ENCODE measurements at regions not wholly inside any gene's neighbourhood (a gene's known extent, or its start where the extent isn't known, plus 50 kb on each side); places are given as distances from the start of the nearest gene placed in this dataset.

DNA sequence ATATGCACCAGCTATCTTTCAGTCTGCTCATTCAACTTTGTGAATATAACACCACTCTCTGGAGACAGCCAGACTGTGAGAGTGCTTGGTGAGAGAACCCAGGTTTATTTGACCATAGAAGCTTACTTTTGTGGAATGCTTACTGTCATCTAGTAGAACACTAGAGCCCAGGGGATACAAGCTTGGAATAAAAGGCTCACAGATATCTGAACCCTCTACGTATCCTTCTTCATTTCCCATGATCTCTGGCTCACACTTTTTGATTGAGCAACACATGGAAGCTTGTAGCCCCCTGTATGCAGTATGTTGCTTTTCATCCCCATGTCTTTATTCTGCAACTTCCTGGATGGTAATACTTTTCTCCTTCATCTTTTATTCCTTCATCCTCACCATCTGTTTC lies 835.3 kb upstream of the CITED2 start:
- TF ChIP-seq, protein P1, sequence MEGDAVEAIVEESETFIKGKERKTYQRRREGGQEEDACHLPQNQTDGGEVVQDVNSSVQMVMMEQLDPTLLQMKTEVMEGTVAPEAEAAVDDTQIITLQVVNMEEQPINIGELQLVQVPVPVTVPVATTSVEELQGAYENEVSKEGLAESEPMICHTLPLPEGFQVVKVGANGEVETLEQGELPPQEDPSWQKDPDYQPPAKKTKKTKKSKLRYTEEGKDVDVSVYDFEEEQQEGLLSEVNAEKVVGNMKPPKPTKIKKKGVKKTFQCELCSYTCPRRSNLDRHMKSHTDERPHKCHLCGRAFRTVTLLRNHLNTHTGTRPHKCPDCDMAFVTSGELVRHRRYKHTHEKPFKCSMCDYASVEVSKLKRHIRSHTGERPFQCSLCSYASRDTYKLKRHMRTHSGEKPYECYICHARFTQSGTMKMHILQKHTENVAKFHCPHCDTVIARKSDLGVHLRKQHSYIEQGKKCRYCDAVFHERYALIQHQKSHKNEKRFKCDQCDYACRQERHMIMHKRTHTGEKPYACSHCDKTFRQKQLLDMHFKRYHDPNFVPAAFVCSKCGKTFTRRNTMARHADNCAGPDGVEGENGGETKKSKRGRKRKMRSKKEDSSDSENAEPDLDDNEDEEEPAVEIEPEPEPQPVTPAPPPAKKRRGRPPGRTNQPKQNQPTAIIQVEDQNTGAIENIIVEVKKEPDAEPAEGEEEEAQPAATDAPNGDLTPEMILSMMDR (IDR thresholded peaks at IDR 0.05; ENCODE audit: partially characterized antibody, unreplicated experiment): no peak
- no peaks in the 10 kb centered on the region for H3K36me3 Mint-ChIP-seq (ENCODE audit: unreplicated experiment)
- no peak for DNase-seq
- H3K27me3 Mint-ChIP-seq (ENCODE audit: unreplicated experiment): no peaks in the 10 kb centered on the region
- H3K27ac Mint-ChIP-seq (ENCODE audit: unreplicated experiment): no peak overlapping the region
- no peaks in the 10 kb centered on the region for H3K4me1 Mint-ChIP-seq (ENCODE audit: low read depth, unreplicated experiment)
- H3K4me3 Mint-ChIP-seq (ENCODE audit: unreplicated experiment): no peak overlapping the region
- H3K9me3 Mint-ChIP-seq (ENCODE audit: unreplicated experiment): no peaks in the 10 kb centered on the region

DNA sequence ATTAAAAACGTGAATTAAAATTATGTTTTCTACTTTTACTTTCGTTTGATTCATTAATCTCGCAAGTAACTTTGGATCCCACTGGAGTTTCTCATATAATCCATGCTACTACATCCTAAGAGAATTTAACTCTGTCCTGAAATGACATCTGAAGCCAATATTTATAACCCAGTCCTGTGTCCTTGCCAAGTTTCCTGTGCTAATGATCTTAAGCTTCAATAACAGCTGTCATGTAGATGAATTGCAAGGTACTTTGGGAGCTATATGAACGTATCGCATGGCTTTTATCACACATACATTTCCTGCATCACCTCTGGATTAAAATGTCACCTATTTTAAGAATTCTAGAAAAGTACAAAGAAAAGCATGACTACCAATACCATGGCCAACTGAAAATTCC lies 833.8 kb upstream of the CITED2 start:
- TF ChIP-seq, protein P1 (IDR thresholded peaks at IDR 0.05; ENCODE audit: partially characterized antibody, unreplicated experiment): no peak
- H3K9me3 Mint-ChIP-seq (ENCODE audit: unreplicated experiment): no peaks in the 10 kb centered on the region
- H3K27ac Mint-ChIP-seq (ENCODE audit: unreplicated experiment): no peak overlapping the region
- H3K27me3 Mint-ChIP-seq (ENCODE audit: unreplicated experiment): no peaks in the 10 kb centered on the region
- DNase-seq: no peak
- no peaks in the 10 kb centered on the region for H3K4me1 Mint-ChIP-seq (ENCODE audit: low read depth, unreplicated experiment)
- H3K4me3 Mint-ChIP-seq (ENCODE audit: unreplicated experiment): no peak overlapping the region
- H3K36me3 Mint-ChIP-seq (ENCODE audit: unreplicated experiment): no peaks in the 10 kb centered on the region

DNA sequence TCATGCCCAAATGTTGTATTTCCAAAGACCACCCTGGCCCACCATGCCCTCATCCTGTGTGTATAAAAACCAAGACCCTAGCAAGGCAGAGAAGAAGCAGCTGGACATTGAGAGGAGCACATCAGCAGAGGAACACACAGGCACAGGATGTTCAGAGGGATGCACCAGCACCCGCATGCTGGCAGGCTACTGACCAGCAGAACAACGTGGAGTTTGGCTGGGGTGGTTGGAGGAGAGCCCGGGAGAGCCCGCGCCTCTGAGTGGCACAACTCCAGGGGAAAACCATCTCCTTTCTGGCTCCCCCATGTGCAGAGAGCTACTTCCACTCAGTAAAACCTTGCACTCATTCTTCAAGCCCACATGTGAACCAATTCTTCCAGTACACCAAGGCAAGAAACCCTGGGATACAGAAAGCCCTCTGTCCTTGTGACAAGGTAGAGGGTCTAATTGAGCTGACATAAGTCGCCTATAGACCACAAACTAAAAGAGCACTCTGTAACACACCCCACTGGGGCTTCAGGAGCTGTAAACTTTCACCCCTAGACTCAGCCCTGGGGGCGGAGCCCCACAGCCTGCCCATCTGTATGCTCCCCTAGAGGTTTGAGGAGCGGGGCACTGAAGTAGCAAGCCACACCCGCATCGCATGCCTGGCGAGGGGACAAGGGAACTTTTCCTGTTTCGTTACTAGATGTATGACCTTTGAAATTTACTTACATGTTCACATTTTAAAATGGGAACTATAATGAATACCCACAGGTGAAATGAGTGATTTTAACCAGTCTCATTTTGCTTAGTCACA lies 831.5 kb upstream of the CITED2 start:
- Mint-ChIP-seq H3K4me3 (ENCODE audit: unreplicated experiment) (no peak overlapping the region), H3K9me3 (ENCODE audit: unreplicated experiment) (no peaks in the 10 kb centered on the region), H3K36me3 (ENCODE audit: unreplicated experiment) (no peaks in the 10 kb centered on the region), H3K27ac (ENCODE audit: unreplicated experiment) (no peak overlapping the region), H3K4me1 (ENCODE audit: low read depth, unreplicated experiment) (no peaks in the 10 kb centered on the region), H3K27me3 (ENCODE audit: unreplicated experiment) (no peaks in the 10 kb centered on the region)
- TF ChIP-seq, protein P1 (IDR thresholded peaks at IDR 0.05; ENCODE audit: partially characterized antibody, unreplicated experiment): no peak
- DNase-seq: no peak

DNA sequence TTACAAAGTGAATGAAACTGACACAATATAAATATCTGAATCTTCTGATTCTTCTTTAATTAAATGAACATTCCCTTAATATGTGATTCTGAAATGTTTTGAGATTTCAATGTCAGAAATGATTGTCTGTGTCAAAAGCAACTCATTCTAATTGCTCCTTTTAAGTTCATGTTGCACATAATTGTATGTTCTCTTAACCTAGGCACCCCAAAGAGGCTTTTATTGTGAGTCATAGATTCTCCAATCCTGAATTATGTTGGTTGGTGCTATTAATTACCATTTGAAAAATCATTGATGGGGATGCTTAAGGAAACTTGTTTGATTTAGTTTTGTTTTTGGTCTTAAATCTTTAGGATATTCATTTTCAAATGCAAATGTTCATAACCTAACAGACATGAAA lies 829.7 kb upstream of the CITED2 start:
- Mint-ChIP-seq H3K27ac (ENCODE audit: unreplicated experiment) (no peak overlapping the region), H3K4me1 (ENCODE audit: low read depth, unreplicated experiment) (no peaks in the 10 kb centered on the region), H3K27me3 (ENCODE audit: unreplicated experiment) (no peaks in the 10 kb centered on the region), H3K36me3 (ENCODE audit: unreplicated experiment) (no peaks in the 10 kb centered on the region), H3K9me3 (ENCODE audit: unreplicated experiment) (no peaks in the 10 kb centered on the region), H3K4me3 (ENCODE audit: unreplicated experiment) (no peak overlapping the region)
- no peak for DNase-seq
- TF ChIP-seq, protein P1 (IDR thresholded peaks at IDR 0.05; ENCODE audit: partially characterized antibody, unreplicated experiment): no peak

DNA sequence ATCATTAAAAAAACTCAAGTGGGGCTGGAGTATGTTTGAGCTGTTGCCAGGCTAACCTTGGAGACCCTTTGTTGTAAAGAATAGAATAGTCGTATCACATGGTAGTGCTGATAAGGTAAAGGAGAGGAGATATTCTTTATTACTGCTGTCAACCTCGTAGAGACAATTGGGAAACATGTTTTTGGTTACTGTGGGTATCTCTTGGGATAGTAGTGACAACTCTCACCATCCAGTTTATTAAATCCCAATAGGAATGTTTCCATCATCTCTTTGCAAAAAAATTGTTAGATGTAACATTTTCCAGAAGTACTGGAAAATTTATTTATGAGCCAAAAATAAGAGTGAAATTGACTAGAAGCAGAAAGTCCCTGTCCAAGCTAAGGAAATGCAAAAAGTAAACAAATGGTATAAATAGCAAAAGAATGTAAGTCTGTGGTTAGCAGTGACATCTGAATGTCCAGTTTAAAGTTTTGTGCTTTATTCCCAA lies 829.3 kb upstream of the CITED2 start:
- TF ChIP-seq, protein P1 (IDR thresholded peaks at IDR 0.05; ENCODE audit: partially characterized antibody, unreplicated experiment): no peak
- H3K4me3 Mint-ChIP-seq (ENCODE audit: unreplicated experiment): no peak overlapping the region
- no peak overlapping the region for H3K27ac Mint-ChIP-seq (ENCODE audit: unreplicated experiment)

More for the DNA sequence above, 829.3 kb upstream of the CITED2 start:
- no peaks in the 10 kb centered on the region for H3K4me1 Mint-ChIP-seq (ENCODE audit: low read depth, unreplicated experiment)
- H3K27me3 Mint-ChIP-seq (ENCODE audit: unreplicated experiment): no peaks in the 10 kb centered on the region
- H3K36me3 Mint-ChIP-seq (ENCODE audit: unreplicated experiment): no peaks in the 10 kb centered on the region
- no peak for DNase-seq
- H3K9me3 Mint-ChIP-seq (ENCODE audit: unreplicated experiment): no peaks in the 10 kb centered on the region

Data from glutamatergic neuron (in vitro differentiated cells).